Endodermal cell (in vitro differentiated cells): ENCODE measurements at regions not wholly inside any gene's neighbourhood (a gene's known extent, or its start where the extent isn't known, plus 50 kb on each side); places are given as distances from the start of the nearest gene placed in this dataset.

Experiments
- DNase-seq: peaks from one replicate; pipeline ENCODE4 v3.0.0-alpha.2; 2017
- H3K27ac ChIP-seq: 2 replicates; pipeline ENCODE4 v1.5.1; 2013; ENCODE audit warnings: mild to moderate bottlenecking, low read depth, low read length, moderate library complexity
- H3K27me3 ChIP-seq: 2 replicates; pipeline ENCODE4 v1.6.1; 2013; ENCODE audit warnings: mild to moderate bottlenecking, low read length, moderate library complexity; ENCODE audit not compliant: insufficient read depth, control insufficient read depth, poor library complexity, severe bottlenecking
- H3K36me3 ChIP-seq: 2 replicates; pipeline ENCODE4 v1.7.0; 2013; ENCODE audit warnings: mild to moderate bottlenecking, low read length, moderate library complexity; ENCODE audit not compliant: control insufficient read depth, insufficient read depth
- H3K4me1 ChIP-seq: one replicate; pipeline ENCODE4 v1.7.0; 2013; ENCODE audit warnings: low read length; ENCODE audit not compliant: control insufficient read depth, insufficient read depth
- H3K4me3 ChIP-seq: 2 replicates; pipeline ENCODE4 v1.5.1; 2013; ENCODE audit warnings: mild to moderate bottlenecking, low read length, moderate library complexity
- H3K9ac ChIP-seq: 2 replicates; pipeline ENCODE4 v1.6.1; 2013; ENCODE audit warnings: mild to moderate bottlenecking, low read length, moderate library complexity; ENCODE audit not compliant: poor library complexity, severe bottlenecking; ENCODE audit errors: extremely low read depth
- H3K9me3 ChIP-seq: 2 replicates; pipeline ENCODE4 v1.6.1; 2013; ENCODE audit warnings: mild to moderate bottlenecking, low read length, moderate library complexity; ENCODE audit not compliant: control insufficient read depth
- H3K27ac Mint-ChIP-seq: 2 replicates; pipeline ENCODE4 v1.8.0; 2020; ENCODE audit warnings: mixed read lengths
- H3K27me3 Mint-ChIP-seq: 2 replicates; pipeline ENCODE4 v1.8.0; 2021; ENCODE audit warnings: mild to moderate bottlenecking, mixed read lengths; ENCODE audit not compliant: insufficient read depth
- H3K36me3 Mint-ChIP-seq: 2 replicates; pipeline ENCODE4 v1.8.0; 2020; ENCODE audit warnings: low read depth, mixed read lengths
- H3K4me1 Mint-ChIP-seq: 2 replicates; pipeline ENCODE4 v1.8.0; 2020; ENCODE audit warnings: mixed read lengths
- H3K4me3 Mint-ChIP-seq: 2 replicates; pipeline ENCODE4 v1.8.0; 2020; ENCODE audit warnings: mild to moderate bottlenecking, moderate library complexity, mixed read lengths
- H3K9me3 Mint-ChIP-seq: 2 replicates; pipeline ENCODE4 v1.8.0; 2020; ENCODE audit warnings: mild to moderate bottlenecking, mixed read lengths
- CTCF ChIP-seq: fragments of 200-600 bp; sonication (generic); conservative IDR thresholded peaks from 2 replicates; pipeline ENCODE4 v1.5.0; 2021; ENCODE audit warnings: antibody characterized with exemption, mild to moderate bottlenecking
- WGBS, 2 experiments: methylation state at CpG; one replicate each; pipeline versions ENCODE4 v1.1.5 to v1.1.7; 2013; ENCODE audit warnings: missing lambda C conversion rate in 2 of 2, mixed read lengths in 1 of 2; ENCODE audit not compliant: insufficient coverage in 1 of 2, insufficient read length in 1 of 2; 5-methylcytosine and 5-hydroxymethylcytosine counted together

- WGBS, 2 experiments, result 83 to 85% methylated on average over 9 to 10 of the region's 10 CpGs
- Histone ChIP-seq H3K9ac (no peak overlapping the region), H3K4me3 (no peak overlapping the region), H3K36me3 (no peaks in the 10 kb centered on the region), H3K27ac (no peak overlapping the region), H3K27me3 (peaks cover 5% of the 10 kb centered on the region), H3K4me1 (no peaks in the 10 kb centered on the region), H3K9me3 (no peaks in the 10 kb centered on the region)
- TF ChIP-seq CTCF, result no peak
- Mint-ChIP-seq H3K4me3 (no peak overlapping the region), H3K9me3 (no peaks in the 10 kb centered on the region), H3K27ac (no peak overlapping the region), H3K4me1 (no peaks in the 10 kb centered on the region), H3K27me3 (no peaks in the 10 kb centered on the region), H3K36me3 (no peaks in the 10 kb centered on the region)
- no peak for DNase-seq
These were observed 248.9 kb upstream of the TMEM132C start for GRCh38 chr12:128018067-128018466.

GRCh38 chr12:128019996-128020544 lies 246.9 kb upstream of the TMEM132C start:
- DNase-seq, result no peak
- Histone ChIP-seq H3K27me3 (peaks cover 5% of the 10 kb centered on the region), H3K4me1 (no peaks in the 10 kb centered on the region), H3K4me3 (no peak overlapping the region), H3K36me3 (no peaks in the 10 kb centered on the region), H3K9me3 (no peaks in the 10 kb centered on the region), H3K9ac (no peak overlapping the region), H3K27ac (no peak overlapping the region)
- no peaks in the 10 kb centered on the region for H3K9me3 Mint-ChIP-seq
- no peaks in the 10 kb centered on the region for H3K27me3 Mint-ChIP-seq
- H3K36me3 Mint-ChIP-seq, result no peaks in the 10 kb centered on the region
- TF ChIP-seq CTCF, result no peak
- H3K4me3 Mint-ChIP-seq, result no peak overlapping the region
- no peaks in the 10 kb centered on the region for H3K4me1 Mint-ChIP-seq
- H3K27ac Mint-ChIP-seq, result no peak overlapping the region
- 78 to 82% methylated on average over 6 to 9 of the region's 9 CpGs for WGBS, 2 experiments

GRCh38 chr12:128021561-128021960 lies 245.4 kb upstream of the TMEM132C start:
- WGBS, 2 experiments, result 44 to 57% methylated on average over 1 to 2 of the region's 2 CpGs
- TF ChIP-seq CTCF, result no peak
- no peak overlapping the region for H3K9ac ChIP-seq
- Mint-ChIP-seq H3K27ac (no peak overlapping the region), H3K27me3 (no peaks in the 10 kb centered on the region), H3K36me3 (no peaks in the 10 kb centered on the region), H3K4me1 (peaks cover 4% of the 10 kb centered on the region), H3K9me3 (no peaks in the 10 kb centered on the region), H3K4me3 (no peak overlapping the region)
- DNase-seq, result no peak
- H3K9me3 ChIP-seq, result no peaks in the 10 kb centered on the region
- no peaks in the 10 kb centered on the region for H3K4me1 ChIP-seq
- no peak overlapping the region for H3K4me3 ChIP-seq
- H3K27ac ChIP-seq, result no peak overlapping the region
- H3K27me3 ChIP-seq, result peaks cover 5% of the 10 kb centered on the region
- no peaks in the 10 kb centered on the region for H3K36me3 ChIP-seq
